Stomach (tissue), 4 donors: ENCODE measurements at regions not wholly inside any gene's neighbourhood (a gene's known extent, or its start where the extent isn't known, plus 50 kb on each side); places are given as distances from the start of the nearest gene placed in this dataset.

Experiments
- POLR2A ChIP-seq, 4 donors: fragments of 450-650 bp; IDR thresholded peaks; one replicate each; pipeline ENCODE4 v1.6.1; 2016; ENCODE audit warnings: antibody characterized with exemption in 4 of 4, control low read depth in 2 of 4, mild to moderate bottlenecking in 1 of 4, moderate library complexity in 1 of 4
- POLR2AphosphoS5 ChIP-seq, 3 donors: sonication (generic); formaldehyde crosslinking; IDR thresholded peaks; one replicate each; pipeline ENCODE4 v1.6.1; 2016; ENCODE audit warnings: antibody characterized with exemption in 3 of 3
- TF ChIP-seq, protein P1 (sequence below), 7 experiments: fragments of 450-650 bp in 4 of 7; fragments of 200-600 bp in 3 of 7; sonication (generic) in 3 of 7; IDR thresholded peaks; one replicate each; pipeline ENCODE4 v1.5.1; 2016 to 2019; ENCODE audit warnings: antibody characterized with exemption in 7 of 7, control low read depth in 2 of 7, mild to moderate bottlenecking in 1 of 7

DNA sequence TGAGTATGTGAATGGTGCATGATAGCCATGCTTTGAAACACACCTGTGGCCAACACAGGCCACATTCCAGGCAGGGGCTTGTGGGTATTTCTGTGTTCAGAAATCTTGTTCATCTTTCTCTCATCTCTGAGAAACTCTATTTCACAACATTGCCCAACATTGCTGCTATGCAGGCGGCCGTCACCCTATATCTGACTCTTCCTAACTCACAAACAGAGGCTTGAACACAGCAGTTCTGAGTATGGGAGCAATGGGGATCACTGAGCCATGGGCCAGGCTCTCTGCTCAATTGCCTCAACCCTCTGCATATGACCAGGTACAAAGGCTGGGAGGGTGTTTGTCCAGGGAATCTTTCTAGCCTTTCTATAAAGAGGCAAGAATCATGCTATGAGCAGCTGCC lies 259.9 kb downstream of the BUD13 start:
- TF ChIP-seq, protein P1, sequence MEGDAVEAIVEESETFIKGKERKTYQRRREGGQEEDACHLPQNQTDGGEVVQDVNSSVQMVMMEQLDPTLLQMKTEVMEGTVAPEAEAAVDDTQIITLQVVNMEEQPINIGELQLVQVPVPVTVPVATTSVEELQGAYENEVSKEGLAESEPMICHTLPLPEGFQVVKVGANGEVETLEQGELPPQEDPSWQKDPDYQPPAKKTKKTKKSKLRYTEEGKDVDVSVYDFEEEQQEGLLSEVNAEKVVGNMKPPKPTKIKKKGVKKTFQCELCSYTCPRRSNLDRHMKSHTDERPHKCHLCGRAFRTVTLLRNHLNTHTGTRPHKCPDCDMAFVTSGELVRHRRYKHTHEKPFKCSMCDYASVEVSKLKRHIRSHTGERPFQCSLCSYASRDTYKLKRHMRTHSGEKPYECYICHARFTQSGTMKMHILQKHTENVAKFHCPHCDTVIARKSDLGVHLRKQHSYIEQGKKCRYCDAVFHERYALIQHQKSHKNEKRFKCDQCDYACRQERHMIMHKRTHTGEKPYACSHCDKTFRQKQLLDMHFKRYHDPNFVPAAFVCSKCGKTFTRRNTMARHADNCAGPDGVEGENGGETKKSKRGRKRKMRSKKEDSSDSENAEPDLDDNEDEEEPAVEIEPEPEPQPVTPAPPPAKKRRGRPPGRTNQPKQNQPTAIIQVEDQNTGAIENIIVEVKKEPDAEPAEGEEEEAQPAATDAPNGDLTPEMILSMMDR (IDR thresholded peaks at IDR 0.05): no peak
- no peak for TF ChIP-seq POLR2A (IDR thresholded peaks at IDR 0.05)
- no peak for TF ChIP-seq POLR2AphosphoS5 (IDR thresholded peaks at IDR 0.05)
